GM18505 (cell line): ENCODE measurements at regions not wholly inside any gene's neighbourhood (a gene's known extent, or its start where the extent isn't known, plus 50 kb on each side); places are given as distances from the start of the nearest gene placed in this dataset.

Source experiments
- ATAC-seq: cut with Tn5 transposase; IDR thresholded peaks from one replicate; pipeline ENCODE4 v1.9.1; 2021; ENCODE audit not compliant: unreplicated experiment
- POLR2A ChIP-seq: IDR thresholded peaks from 4 replicates; pipeline ENCODE4 v1.6.1; 2011; ENCODE audit warnings: borderline replicate concordance; ENCODE audit not compliant: insufficient read depth, insufficient read length; ENCODE audit errors: extremely low read depth

DNA sequence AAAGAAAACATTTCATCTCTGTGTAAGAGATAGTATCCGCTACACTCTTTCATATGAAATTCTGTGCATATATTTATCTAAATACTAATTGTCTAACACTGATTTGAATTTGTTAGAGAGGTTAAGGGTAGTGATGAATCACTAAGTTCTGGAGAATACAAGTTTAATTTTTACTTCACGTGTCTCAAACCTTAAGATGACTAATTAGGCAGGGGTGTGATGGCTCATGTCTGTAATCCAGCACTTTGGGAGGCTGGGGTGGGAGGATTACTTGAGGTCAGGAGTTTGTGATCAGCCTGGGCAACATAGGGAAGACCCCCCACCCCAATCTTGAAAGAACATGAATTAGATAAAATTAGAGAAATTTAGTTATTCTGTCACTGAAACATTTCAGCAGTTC, 2241.9 kb downstream of the PCDH7 start:
- no peak for ATAC-seq

DNA sequence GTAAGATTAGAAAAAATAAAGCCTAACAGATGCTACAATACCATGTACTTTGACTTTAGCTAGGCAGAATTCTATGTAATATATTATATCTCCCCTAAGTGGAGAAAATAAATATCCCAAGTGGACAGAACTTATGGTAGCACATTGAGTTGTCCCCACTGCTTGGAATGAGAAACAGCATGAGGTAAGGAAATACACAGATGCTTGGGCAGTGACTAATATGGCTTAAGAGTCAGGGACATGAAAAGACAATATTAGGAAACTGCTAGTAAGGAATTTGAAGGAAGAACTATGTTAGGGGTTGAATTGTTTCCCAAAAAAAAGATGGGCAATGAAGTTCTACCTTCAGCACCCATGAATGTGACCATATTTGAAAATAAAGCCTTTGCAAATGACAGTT, 2265.1 kb downstream of the PCDH7 start:
- ATAC-seq, result no peak
- TF ChIP-seq POLR2A, result no peak

More for the DNA sequence above, 2241.9 kb downstream of the PCDH7 start:
- no peak for TF ChIP-seq POLR2A

DNA sequence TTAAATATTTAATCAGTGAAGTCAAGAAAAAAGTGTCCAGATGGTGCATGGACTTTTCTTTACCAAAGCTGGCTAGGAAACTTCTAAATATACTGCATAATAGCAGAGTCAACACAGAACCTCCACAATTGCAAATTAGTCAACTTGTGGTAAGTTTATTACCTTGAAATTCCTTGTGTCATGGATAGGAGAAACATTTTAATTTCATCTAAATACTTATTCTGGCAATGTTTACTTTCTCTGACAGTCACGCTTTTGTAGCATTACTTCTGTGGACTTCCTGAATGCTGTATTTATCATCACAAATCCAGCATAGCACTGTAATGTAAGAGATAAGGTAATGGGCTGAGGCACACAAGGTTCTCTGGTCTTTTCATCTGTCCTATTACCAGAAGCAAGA, 2266.1 kb downstream of the PCDH7 start:
- TF ChIP-seq POLR2A, result no peak
- ATAC-seq, result no peak

DNA sequence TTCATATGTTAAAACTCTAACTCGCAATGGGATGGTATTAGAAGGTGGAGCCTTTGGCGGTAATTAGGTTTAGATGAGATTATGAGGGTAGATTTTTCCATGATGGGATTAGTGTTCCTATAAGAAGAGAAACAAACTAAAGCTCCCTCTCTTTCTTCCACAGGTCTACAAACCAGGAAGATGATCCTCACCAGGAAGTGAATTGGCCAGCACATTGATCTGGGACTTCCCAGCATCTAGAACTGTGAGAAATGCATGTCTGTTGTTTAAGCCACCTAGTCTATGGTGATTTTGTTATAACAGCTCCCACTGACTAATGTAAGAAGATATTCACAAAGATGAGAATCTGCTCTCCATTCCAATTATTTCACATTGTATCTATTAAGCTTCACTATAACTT, 2266.9 kb downstream of the PCDH7 start:
- TF ChIP-seq POLR2A, result no peak
- no peak for ATAC-seq

DNA sequence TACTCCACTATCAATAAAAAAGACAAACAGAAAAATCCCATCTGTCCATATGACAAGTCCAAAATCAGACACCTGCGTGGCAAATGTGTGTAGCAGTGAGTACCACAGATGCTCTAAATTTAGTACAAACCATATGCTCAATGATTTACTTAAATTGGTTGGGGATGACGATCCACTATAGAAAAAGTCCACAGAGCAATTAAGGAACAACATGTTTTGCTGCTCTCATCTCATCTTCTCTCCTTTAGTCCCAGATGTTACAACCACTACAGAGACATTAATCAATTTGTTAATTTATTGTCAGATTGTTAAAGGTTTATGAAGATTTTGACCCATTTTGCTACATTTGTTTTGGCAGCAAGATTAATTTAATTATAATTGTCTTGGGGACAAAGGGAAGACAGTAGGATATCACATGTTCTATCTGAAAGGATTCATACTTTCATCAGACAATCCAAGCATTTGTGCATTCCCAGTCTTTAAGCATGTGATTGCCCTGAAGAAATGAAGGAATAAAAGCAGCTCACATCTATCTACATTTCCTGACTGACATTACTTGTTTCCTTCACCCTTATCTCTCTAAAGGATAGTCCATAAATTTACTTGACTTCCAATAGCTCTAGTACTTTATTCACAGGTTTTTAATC, 2268.1 kb downstream of the PCDH7 start:
- TF ChIP-seq POLR2A, result no peak
- no peak for ATAC-seq

DNA sequence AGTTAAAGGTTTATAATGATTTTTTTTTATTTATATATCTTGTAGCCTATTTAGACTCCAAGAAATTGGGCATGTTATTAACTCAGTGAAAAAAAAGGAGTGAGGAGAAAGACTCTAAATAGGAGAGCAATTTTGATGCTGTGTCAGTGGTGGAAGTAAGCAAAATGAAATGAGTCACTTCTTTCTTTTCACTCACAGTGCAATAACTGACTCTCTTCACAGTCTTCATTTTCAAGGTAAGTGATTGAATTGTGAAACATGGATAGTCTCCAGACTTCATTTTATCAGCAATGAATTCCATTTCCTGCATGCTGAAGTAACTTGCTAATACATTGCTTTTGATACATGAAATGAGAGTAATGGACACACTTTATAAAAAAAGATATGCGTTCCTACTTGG, 2271.5 kb downstream of the PCDH7 start:
- no peak for TF ChIP-seq POLR2A
- ATAC-seq, result no peak

DNA sequence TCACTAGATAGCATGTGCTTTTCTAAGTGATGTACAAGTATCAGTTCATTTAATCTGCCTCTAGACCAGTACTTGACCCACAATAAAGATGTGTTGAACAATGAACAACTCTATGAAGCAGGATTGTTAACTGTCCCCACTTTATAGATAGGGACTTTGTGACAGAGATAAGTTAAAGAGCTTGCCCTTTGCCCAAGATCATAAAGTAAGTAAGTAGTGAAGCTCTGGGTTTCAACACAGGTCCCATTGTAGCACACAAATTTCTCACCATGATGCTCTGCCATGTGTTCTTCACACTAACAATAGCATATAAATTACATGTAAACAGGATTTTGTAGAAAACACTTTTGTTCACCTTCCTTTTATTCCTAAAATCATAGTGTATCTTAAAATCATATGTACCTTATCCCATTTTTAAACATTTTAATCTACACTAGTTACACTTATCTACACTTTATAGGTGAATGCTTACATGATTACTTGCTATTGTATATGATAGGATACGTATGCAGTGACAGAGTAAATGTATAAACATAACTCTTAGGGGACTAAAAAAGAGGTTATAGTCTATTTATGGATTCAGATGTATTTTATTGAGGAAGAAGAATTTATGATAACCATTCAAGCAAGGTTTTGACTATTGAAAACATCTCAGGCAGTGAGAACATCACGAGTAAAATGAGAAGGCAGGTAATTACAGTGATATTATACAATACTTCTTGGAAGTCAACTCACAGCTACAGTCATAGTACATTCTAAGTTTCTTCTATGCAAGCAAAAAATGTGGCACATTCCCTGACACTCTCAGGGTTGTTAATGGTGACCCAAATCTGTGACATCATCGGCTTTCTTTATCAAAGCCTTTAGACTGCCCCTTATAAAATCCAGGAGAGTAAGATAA, 2275.1 kb downstream of the PCDH7 start:
- no peak for ATAC-seq
- no peak for TF ChIP-seq POLR2A

DNA sequence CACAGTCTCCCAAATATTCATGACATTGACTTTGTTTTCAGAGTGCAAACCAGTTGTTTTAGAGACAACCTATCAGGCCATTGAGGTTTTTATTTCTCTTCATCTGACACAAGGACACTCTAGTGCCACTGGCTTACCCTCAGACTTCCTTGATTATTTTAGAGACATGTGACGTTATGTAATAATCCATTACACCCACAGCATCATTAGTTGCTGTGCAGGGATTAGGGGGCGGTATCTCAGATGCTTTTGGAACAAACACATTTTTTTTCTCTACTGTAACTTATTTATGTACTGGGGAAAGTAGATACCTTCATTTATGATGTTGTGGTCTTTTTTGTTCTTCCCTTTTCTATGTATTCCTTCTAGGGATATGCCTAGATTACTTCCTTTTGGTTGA, 2293.1 kb downstream of the PCDH7 start:
- no peak for ATAC-seq
- TF ChIP-seq POLR2A, result no peak

DNA sequence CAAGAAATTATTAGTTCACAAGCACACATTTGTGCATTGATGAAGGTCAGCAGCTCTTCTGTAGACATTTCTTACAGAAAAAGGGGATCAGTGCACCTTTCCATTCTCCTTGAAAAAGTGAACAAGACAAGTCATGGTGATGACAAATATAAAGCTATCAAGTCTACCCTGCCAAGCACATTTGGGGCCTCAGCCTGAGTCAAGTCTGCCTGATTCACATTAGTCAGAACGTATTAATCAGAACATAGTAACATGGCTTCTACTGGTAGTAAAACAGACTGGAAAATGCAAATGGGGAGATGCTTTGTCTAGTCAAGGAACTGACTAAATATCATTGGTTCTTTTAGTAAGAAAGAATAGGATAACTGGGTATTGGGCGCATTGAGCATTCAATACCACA, 2305.1 kb downstream of the PCDH7 start:
- TF ChIP-seq POLR2A, result no peak

DNA sequence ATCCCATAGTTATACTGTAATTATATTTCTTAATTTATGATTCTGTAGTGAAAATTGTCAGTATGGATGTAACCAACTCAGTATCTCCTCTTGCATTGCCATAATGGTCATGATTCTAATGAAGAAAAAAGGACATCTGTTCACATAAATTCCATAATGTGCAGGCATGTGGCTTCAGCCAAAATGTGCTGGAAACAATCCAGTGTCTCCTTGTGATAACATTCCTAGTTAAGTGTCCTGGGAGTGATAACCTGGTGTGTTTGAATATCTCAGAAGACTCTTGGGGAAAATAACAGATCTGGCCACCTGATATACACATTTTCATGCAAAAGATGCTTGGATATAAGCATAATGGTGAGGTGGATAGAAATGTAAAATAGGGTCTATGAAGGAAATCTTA, 2309.8 kb downstream of the PCDH7 start:
- no peak for ATAC-seq

More for the DNA sequence above, 2305.1 kb downstream of the PCDH7 start:
- ATAC-seq, result no peak

DNA sequence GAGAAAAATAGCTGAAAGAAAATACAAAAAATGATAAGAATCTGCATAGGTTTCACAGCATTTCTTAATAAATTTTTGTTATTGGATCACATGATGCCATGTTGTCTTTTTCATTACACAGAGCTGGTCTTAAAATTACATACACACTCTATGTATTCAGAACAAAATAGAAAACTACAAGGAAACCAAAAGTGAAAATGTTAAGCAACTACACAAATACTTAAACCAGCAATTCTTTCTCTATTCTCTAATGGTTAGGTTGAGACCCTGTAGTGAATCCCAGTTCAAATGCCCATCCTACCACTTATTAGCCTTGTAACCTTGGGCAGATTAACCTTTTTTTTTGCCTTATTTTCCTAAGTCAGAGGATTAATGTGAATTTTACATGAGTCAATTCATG, 2311.2 kb downstream of the PCDH7 start:
- TF ChIP-seq POLR2A, result no peak
- ATAC-seq, result no peak

More for the DNA sequence above, 2309.8 kb downstream of the PCDH7 start:
- no peak for TF ChIP-seq POLR2A

DNA sequence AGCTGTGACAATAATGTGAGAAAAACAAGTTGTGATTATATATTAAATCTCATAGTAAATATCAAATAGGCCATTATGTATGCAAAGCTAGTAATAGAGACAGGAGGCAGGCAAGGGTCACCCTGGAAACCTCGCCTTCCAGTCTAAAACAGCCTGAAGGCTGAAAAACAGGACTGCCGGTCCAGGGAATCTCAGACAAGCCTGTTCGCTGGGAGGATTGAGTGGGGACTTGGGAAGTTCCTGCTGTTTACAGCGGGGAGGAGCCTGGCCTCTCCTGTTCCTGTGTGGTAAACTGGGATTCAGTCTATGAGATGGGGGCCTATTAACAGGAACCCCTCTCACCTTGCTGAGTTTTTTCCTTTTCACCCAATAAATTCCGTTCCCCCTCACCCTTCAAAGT, 2317.3 kb downstream of the PCDH7 start:
- no peak for ATAC-seq

DNA sequence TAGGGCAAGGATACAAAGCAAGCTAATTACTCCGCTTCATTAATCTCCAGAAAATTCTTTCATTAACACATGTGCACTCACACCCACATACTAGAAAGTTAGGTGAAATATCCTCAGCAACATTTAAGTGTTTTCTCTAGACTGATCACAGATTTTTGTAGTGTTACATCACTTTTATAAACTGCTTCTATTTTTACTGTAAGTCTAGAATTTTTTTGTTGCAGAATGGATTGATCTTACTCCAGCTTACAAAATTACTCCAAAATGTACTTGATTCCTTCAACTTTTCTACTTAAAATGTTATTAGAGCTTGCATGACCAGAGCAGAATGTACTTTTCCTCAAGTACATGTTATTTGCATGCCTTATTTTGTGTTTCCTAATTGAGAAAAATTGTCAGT, 2325.2 kb downstream of the PCDH7 start:
- no peak for TF ChIP-seq POLR2A
- no peak for ATAC-seq

More for the DNA sequence above, 2317.3 kb downstream of the PCDH7 start:
- no peak for TF ChIP-seq POLR2A

DNA sequence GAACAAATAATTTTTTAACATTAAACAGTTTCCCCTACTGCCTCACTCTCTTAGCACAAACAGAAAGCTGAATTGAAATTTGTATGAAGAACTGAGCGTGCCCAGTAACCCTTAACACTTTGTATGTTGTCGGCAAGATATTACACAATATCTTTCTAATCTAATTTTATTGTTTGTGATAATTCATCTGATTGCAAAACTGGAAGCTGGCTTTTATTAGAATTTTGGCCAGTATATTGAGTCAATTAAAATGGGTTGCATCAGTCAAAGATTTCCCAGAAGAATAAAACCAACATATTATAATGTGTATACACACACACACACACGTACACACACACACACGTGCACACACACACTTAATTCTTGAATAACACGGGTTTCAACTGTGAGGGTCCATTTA, 2332.1 kb downstream of the PCDH7 start:
- ATAC-seq, result no peak
- TF ChIP-seq POLR2A, result no peak
